ENCODE measurements at regions not wholly inside any gene's neighbourhood (a gene's known extent, or its start where the extent isn't known, plus 50 kb on each side); places are given as distances from the start of the nearest gene placed in this dataset.

- no peak for TF ChIP-seq POLR2A (IDR thresholded peaks at IDR 0.05; ENCODE audit: low read depth, low read length)
- no peak for TF ChIP-seq POLR2AphosphoS5 (IDR thresholded peaks at IDR 0.05; ENCODE audit: low read depth, low read length)
Measured at GRCh38 chr6:153862139-153862538, 176.9 kb upstream of the OPRM1 start.

Measured in GM12892 (cell line).